DMS114 treated with DMSO at 0.1 percent for 48 hours (cell line): ENCODE measurements at regions not wholly inside any gene's neighbourhood (a gene's known extent, or its start where the extent isn't known, plus 50 kb on each side); places are given as distances from the start of the nearest gene placed in this dataset.

Experiments used
- DNase-seq: peaks from one replicate; lab custom pipeline; 2025; ENCODE audit not compliant: unreplicated experiment; lab: John Stamatoyannopoulos, UW

DNA sequence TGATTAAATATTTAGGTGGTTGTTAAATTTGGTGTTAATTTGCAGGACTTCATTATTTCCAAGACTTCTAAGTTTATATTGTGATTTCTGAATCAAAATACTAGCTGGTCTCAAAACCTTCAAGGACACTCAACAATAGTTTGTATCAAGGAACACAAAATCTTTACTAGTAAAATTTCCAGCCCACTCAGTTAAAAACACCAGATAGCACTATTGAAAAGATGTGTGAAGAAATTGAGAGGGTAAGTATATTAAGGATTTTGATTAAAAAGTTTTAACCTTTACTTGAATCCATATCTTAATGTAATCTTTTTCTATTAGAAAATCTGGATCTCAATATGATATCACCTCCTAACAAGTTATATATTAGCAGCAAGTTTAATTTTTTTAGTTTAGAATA lies 89.3 kb upstream of the UGT8 start:
- DNase-seq = no peak

DNA sequence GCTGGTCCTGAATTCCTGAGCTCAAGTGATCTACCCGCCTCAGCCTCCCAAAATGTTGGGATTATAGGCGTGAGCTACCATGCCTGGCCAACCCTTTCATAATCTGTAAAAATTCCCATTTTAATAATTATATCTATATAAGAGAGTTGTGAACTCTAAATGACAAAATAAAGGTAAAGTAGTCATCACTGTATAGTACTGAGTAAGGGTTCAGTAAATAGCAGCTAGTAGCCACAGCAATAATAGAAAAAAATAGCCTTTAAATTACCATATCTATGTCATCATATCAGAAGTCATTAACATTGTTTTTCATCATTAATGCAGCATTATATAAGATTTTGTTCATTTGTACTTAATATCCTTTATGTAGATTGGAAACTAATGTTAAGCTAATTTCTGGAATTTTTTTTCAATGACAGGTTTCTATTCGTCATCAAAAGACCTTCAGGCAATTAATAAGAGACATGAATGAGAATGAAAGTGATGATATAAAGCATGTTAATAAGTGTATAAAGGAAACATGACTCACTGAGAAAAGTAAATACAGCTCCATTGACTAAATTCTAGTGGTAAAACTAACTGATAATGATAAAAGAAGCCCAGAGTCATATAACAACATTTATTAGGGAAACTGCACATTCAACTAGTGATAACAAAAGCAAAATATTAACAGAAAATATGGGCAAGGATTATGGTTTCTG lies 85.9 kb upstream of the UGT8 start:
- DNase-seq = no peak

DNA sequence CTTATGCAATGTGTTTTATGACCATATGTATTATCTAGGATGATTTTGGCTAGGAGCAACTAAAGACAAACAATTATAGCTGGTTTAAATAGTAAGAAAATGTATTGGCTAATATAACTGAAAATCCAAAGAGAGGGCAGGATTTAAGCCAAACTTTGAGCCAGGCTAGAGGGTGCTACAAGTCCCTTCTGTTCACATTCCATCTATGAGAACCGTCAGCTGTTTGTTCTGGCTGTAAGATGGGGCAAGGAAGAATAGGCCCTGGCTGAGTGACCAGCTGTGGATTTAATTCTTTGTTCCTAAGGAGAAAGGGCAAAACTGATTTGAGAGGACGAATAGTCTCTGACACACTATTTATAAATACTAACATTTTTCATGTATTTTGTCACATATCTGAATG lies 79.2 kb upstream of the UGT8 start:
- DNase-seq = no peak

DNA sequence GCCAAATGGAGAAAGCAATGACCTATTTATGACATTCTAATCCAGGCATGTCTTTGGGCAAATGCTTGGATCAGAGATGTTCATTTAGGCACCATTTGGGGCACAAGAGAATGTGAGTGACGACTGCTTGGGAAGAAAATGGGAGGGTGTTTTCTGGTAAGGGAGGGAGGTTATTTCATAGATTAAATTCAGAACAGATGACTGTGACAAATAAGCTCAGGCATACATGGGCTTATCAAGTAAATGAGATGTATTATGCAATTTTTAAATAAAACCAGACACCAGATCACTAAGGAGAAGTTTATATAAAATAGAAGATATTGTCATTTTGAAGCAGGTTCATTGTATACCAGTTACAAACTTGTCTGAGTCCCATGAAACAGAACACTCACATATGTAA lies 71.4 kb upstream of the UGT8 start:
- DNase-seq = no peak

DNA sequence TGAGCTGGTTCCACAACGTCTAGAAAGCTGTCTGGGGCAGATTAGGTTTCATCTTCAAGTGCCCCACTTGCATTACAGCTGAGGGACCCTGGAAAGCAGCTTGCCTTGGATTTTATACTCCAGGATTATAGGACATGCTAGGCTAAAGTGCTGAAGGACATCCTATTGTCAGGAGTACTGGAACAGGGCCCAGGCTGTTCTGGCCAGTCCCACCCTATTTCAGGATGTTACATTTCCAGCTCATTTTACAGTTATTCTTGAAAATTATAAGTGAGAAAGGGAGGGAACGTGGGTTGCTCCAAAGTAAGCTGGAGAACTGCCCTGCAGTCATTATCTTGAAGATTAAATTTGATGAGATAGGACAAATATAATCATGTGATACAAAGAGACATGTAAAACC lies 71.0 kb upstream of the UGT8 start:
- no peak for DNase-seq

DNA sequence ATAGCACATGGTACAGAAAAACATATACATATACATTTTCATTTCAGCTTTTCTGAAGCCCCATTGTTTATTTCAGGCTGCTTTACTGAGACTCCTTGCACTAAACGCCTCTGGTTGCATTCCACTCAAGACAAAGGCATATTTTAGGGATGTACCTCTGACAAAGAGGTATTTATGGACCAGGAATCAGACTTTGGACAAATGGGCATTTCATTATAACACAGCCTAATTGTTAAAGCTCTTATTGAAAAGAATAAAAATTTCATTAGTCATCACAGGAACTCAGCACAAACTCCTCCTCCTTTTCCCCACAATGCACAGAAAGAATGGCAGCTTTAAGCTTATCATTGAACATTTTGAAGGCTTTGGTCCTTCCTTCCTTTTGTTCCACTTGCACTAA lies 62.9 kb upstream of the UGT8 start:
- no peak for DNase-seq

DNA sequence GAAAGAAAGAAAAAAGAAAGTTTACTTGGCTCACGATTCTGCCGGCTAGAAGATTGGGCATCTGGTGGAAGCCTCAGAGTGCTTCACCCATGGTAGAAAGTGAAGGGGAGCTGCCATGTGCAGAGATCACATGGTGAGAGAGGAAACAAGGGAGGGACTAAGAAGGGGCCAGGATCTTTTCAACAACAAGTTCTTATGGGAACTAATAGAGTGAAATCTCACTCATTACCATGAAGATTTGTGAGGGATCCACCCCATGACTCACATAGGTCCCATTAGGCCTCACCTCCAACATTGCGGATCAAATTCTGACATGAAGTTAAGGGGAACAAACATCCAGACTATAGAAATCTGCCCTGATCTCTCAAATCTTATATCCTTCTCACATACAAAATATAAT lies 61.3 kb upstream of the UGT8 start:
- DNase-seq = no peak

DNA sequence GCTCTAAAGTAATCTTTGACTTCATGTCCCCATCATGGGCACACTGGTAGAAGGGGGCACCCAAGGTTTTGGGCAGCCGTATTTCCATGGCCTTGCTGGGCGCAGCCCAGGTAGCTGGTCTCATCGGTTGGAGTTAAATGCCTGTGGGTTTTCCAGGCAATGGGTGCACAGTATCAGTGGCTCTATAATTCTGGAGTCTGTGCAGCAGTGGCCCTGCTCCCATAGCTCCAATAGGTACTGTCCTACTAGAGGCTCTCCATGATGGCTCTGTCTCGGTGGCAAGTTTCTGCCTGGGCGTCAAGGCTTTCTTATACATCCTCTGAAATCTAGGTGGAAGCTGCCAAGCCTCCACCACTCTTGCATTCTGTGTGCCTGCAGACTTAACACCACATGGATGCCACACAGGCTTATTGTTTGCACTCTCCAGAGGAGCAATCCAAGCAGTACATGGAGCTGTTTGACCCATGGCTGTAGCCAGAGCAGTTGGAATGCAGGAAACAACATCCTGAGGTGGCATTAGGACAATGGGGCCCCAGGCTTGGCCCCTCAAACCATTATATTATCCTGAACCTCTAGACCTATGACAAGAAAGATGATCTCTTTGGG lies 60.5 kb upstream of the UGT8 start:
- no peak for DNase-seq

DNA sequence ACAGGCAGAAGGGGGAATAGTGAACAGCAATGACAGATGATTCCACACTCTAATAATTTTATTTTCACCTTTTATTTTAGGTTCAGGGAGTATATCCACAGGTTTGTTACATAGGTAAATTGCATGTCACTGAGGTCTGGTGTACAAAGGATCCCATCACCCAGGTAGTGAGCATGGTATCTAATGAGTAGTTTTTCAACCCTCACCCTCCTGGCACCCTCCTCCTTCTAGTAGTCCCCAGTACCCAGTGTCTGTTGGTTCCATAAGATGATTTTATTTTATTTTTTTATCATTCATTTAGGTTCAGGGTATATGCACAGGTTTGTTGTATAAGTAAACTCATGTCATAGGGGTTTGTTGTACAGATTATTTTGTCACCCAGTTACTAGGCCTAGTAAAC lies 58.6 kb upstream of the UGT8 start:
- DNase-seq = no peak

DNA sequence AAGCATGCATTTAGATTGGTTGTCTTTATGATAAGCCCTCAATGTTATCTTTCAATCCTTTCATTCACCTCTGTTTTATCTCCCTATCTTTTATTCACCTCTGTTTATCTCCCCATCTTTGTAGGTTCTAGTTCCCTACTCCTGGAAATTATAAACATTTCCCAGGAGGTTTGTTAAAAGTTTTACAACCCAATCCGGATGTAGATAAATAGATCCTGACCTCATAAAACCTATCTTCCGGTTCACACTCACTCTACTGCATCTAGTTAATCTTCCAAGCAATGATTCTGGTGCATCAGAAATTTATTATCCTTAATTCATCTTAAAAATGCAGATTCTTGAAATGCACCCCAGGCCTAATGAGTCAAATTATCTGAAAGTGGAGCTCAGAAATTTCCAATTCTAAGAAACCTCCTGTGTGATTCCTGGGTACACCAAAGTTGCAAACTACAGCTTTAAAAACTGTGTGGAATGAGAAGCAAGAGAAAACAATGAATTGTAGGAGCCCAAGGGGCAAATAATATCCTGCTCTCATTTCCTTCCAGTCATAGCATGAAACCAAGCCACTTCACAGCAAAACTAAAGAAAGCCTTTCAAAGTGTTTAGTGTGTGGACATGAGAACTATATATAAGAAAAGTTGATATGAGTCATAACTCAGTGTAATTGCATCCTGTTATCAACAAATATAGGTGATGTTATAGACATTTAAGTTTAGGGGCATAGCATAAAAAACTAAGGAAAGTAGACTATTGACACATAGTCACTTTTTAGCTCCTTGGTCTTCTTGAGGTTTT lies 51.1 kb upstream of the UGT8 start:
- no peak for DNase-seq
